H9 (cell line): ENCODE measurements at regions not wholly inside any gene's neighbourhood (a gene's known extent, or its start where the extent isn't known, plus 50 kb on each side); places are given as distances from the start of the nearest gene placed in this dataset.

Experiments
- DNase-seq: peaks from one replicate; pipeline ENCODE4 v3.0.0-alpha.2; 2017
- H2AFZ ChIP-seq: one replicate; pipeline ENCODE4 v1.6.1; 2013; ENCODE audit warnings: mild to moderate bottlenecking, low read length, control low read depth, moderate library complexity
- H2AK5ac ChIP-seq: 2 replicates; pipeline ENCODE4 v1.6.1; 2013; ENCODE audit warnings: low read length, control low read depth, mixed read lengths; ENCODE audit not compliant: insufficient read length
- H2BK120ac ChIP-seq: one replicate; pipeline ENCODE4 v1.6.1; 2013; ENCODE audit warnings: low read depth, mild to moderate bottlenecking, low read length, control low read depth, inconsistent platforms; ENCODE audit not compliant: poor library complexity, severe bottlenecking
- H2BK12ac ChIP-seq: 2 replicates; pipeline ENCODE4 v1.6.1; 2013; ENCODE audit warnings: low read length, control low read depth, mixed read lengths, low read depth; ENCODE audit not compliant: insufficient read length
- H2BK15ac ChIP-seq: 2 replicates; pipeline ENCODE4 v1.6.1; 2013; ENCODE audit warnings: low read depth, low read length, control low read depth
- H2BK20ac ChIP-seq: one replicate; pipeline ENCODE4 v1.6.1; 2013; ENCODE audit warnings: low read depth, mild to moderate bottlenecking, low read length, control low read depth, inconsistent platforms; ENCODE audit not compliant: poor library complexity, severe bottlenecking
- H2BK5ac ChIP-seq: 2 replicates; pipeline ENCODE4 v1.6.1; 2013; ENCODE audit warnings: low read length, control low read depth, mixed read lengths; ENCODE audit not compliant: insufficient read length
- H3K14ac ChIP-seq: 2 replicates; pipeline ENCODE4 v1.6.1; 2013; ENCODE audit warnings: low read length, control low read depth; ENCODE audit not compliant: insufficient read depth
- H3K18ac ChIP-seq: 2 replicates; pipeline ENCODE4 v1.6.1; 2013; ENCODE audit warnings: low read depth, mild to moderate bottlenecking, mixed read lengths, low read length, control low read depth; ENCODE audit not compliant: insufficient read length
- H3K23ac ChIP-seq: 2 replicates; pipeline ENCODE4 v1.6.1; 2013; ENCODE audit warnings: low read length, control low read depth, mixed read lengths, low read depth; ENCODE audit not compliant: insufficient read length
- H3K23me2 ChIP-seq: 2 replicates; pipeline ENCODE4 v1.6.1; 2013; ENCODE audit warnings: low read depth, mild to moderate bottlenecking, mixed read lengths, low read length, control low read depth; ENCODE audit not compliant: insufficient read length, poor library complexity, severe bottlenecking
- H3K27ac ChIP-seq: 2 replicates; pipeline ENCODE4 v1.5.1; 2013; ENCODE audit warnings: low read length, control low read depth, mixed read lengths, low read depth; ENCODE audit not compliant: insufficient read length
- H3K27me3 ChIP-seq: 2 replicates; pipeline ENCODE4 v1.6.1; 2013; ENCODE audit warnings: low read length, control low read depth, inconsistent platforms; ENCODE audit not compliant: insufficient read depth
- H3K4ac ChIP-seq: 2 replicates; pipeline ENCODE4 v1.6.1; 2013; ENCODE audit warnings: low read depth, mild to moderate bottlenecking, control low read depth, inconsistent platforms, low read length, moderate library complexity
- H3K4me1 ChIP-seq: 2 replicates; pipeline ENCODE4 v1.6.1; 2013; ENCODE audit warnings: low read length, control low read depth, inconsistent platforms; ENCODE audit not compliant: insufficient read depth
- H3K4me2 ChIP-seq: 2 replicates; pipeline ENCODE4 v1.6.1; 2013; ENCODE audit warnings: low read length, control low read depth, mixed read lengths; ENCODE audit not compliant: insufficient read length, insufficient read depth
- H3K56ac ChIP-seq: 2 replicates; pipeline ENCODE4 v1.6.1; 2013; ENCODE audit warnings: low read depth, mild to moderate bottlenecking, mixed read lengths, low read length, control low read depth; ENCODE audit not compliant: insufficient read length
- H3K79me1 ChIP-seq: 2 replicates; pipeline ENCODE4 v1.6.1; 2013; ENCODE audit warnings: low read depth, mild to moderate bottlenecking, moderate library complexity, low read length, control low read depth, inconsistent platforms; ENCODE audit not compliant: insufficient read depth, poor library complexity, severe bottlenecking
- H3K79me2 ChIP-seq: 2 replicates; pipeline ENCODE4 v1.6.1; 2013; ENCODE audit warnings: low read length, control low read depth, inconsistent platforms; ENCODE audit not compliant: insufficient read depth
- H3K9ac ChIP-seq: 2 replicates; pipeline ENCODE4 v1.6.1; 2013; ENCODE audit warnings: low read length, control low read depth, mixed read lengths; ENCODE audit not compliant: insufficient read length; ENCODE audit errors: extremely low read depth
- H3K9me3 ChIP-seq: one replicate; pipeline ENCODE4 v1.6.1; 2013; ENCODE audit warnings: low read depth, low read length, inconsistent platforms; ENCODE audit not compliant: control insufficient read depth
- H3T11ph ChIP-seq: one replicate; pipeline ENCODE4 v1.6.1; 2013; ENCODE audit warnings: mild to moderate bottlenecking, low read length, control low read depth, inconsistent platforms
- H4K20me1 ChIP-seq: one replicate; pipeline ENCODE4 v1.6.1; 2013; ENCODE audit not compliant: control insufficient read depth, insufficient read length, insufficient read depth
- H4K5ac ChIP-seq: 2 replicates; pipeline ENCODE4 v1.6.1; 2013; ENCODE audit warnings: low read depth, mild to moderate bottlenecking, mixed read lengths, low read length, control low read depth; ENCODE audit not compliant: insufficient read length
- H4K8ac ChIP-seq: replicated peaks from 2 replicates; pipeline ENCODE4 v1.6.1; 2013; ENCODE audit warnings: low read length, control low read depth, mixed read lengths, low read depth; ENCODE audit not compliant: insufficient read length
- H4K91ac ChIP-seq: 2 replicates; pipeline ENCODE4 v1.6.1; 2013; ENCODE audit warnings: low read depth, mild to moderate bottlenecking, moderate library complexity, mixed read lengths, low read length, control low read depth; ENCODE audit not compliant: insufficient read length
- H3K27ac Mint-ChIP-seq, 3 experiments: 2 replicates in 2 of 3; 3 replicates in 1 of 3; pipeline ENCODE4 v1.8.0; 2020 to 2021; ENCODE audit warnings: mixed read lengths in 3 of 3, mild to moderate bottlenecking in 1 of 3, moderate library complexity in 1 of 3
- H3K27me3 Mint-ChIP-seq: 2 replicates; pipeline ENCODE4 v1.8.0; 2021; ENCODE audit warnings: low read depth, mild to moderate bottlenecking, moderate library complexity, mixed read lengths
- H3K36me3 Mint-ChIP-seq, 3 experiments: 2 replicates in 2 of 3; 3 replicates in 1 of 3; pipeline ENCODE4 v1.8.0; 2020 to 2021; ENCODE audit warnings: low read depth in 3 of 3, mixed read lengths in 3 of 3; ENCODE audit not compliant: insufficient read depth in 1 of 3
- H3K4me1 Mint-ChIP-seq, 2 experiments: 2 replicates each; pipeline ENCODE4 v1.8.0; 2020; ENCODE audit warnings: mixed read lengths in 2 of 2
- H3K4me3 Mint-ChIP-seq, 2 experiments: 2 replicates in 1 of 2; 3 replicates in 1 of 2; pipeline ENCODE4 v1.8.0; 2020 to 2021; ENCODE audit warnings: mild to moderate bottlenecking in 2 of 2, mixed read lengths in 2 of 2, moderate library complexity in 1 of 2
- H3K9me3 Mint-ChIP-seq, 2 experiments: 2 replicates in 1 of 2; 3 replicates in 1 of 2; pipeline ENCODE4 v1.8.0; 2020; ENCODE audit warnings: mild to moderate bottlenecking in 2 of 2, mixed read lengths in 2 of 2, moderate library complexity in 1 of 2
- CTCF ChIP-seq: fragments of 200-600 bp; sonication (generic); conservative IDR thresholded peaks from 3 replicates; pipeline ENCODE4 v1.8.0; 2021; ENCODE audit warnings: antibody characterized with exemption, mild to moderate bottlenecking
- WGBS: extraction: QIAGEN DNeasy Blood & Tissue Kit; methylation state at CpG from one replicate; pipeline ENCODE4 v1.1.7; 2013; ENCODE audit warnings: missing lambda C conversion rate, low lambda C conversion rate, mixed read lengths; ENCODE audit not compliant: insufficient read length; ENCODE audit errors: extremely low coverage; 5-methylcytosine and 5-hydroxymethylcytosine counted together

- Histone ChIP-seq H3T11ph (no peak overlapping the region), H3K79me1 (no peaks in the 10 kb centered on the region), H3K23ac (no peak overlapping the region), H3K56ac (no peak overlapping the region), H3K4ac (no peak overlapping the region), H2AFZ (no peak overlapping the region), H3K9ac (no peak overlapping the region), H2AK5ac (no peak overlapping the region), H3K27ac (no peak overlapping the region), H4K20me1 (no peaks in the 10 kb centered on the region), H3K27me3 (no peaks in the 10 kb centered on the region), H2BK15ac (no peak overlapping the region), H3K14ac (no peak overlapping the region), H3K9me3 (no peaks in the 10 kb centered on the region), H3K4me1 (no peaks in the 10 kb centered on the region), H4K8ac (no peak overlapping the region), H3K23me2 (no peaks in the 10 kb centered on the region), H4K91ac (no peak overlapping the region), H3K79me2 (no peaks in the 10 kb centered on the region), H2BK5ac (no peak overlapping the region), H2BK20ac (no peak overlapping the region), H3K18ac (no peak overlapping the region), H4K5ac (no peak overlapping the region), H3K4me2 (no peak overlapping the region), H2BK12ac (no peak overlapping the region), H2BK120ac (no peak overlapping the region)
- Mint-ChIP-seq H3K4me1 (no peaks in the 10 kb centered on the region), H3K27me3 (no peaks in the 10 kb centered on the region), H3K27ac (peak overlapping the region in 1 of 3 experiments; percentile 69; a peak in 2 of 7 replicates), H3K4me3 (no peak overlapping the region), H3K36me3 (peaks cover 0 to 3% (median 0%) of the 10 kb centered on the region in 3 experiments; a peak in 2 of 7 replicates), H3K9me3 (no peaks in the 10 kb centered on the region; a peak in 1 of 5 replicates)
- no peak for TF ChIP-seq CTCF
- WGBS = no CpG with 5 or more reads among the region's 2 CpGs
- no peak for DNase-seq
Measured at GRCh38 chr11:24264868-24265267, 232.0 kb upstream of the LUZP2 start.
